ENCODE measurements at regions not wholly inside any gene's neighbourhood (a gene's known extent, or its start where the extent isn't known, plus 50 kb on each side); places are given as distances from the start of the nearest gene placed in this dataset.

GRCh38 chr11:22559416-22559815 is 66.2 kb downstream of the FANCF start (continued):
- TF ChIP-seq SKIL (IDR thresholded peaks at IDR 0.05; ENCODE audit: low read depth, poor library complexity, severe bottlenecking): no peak
- TF ChIP-seq FOS (IDR thresholded peaks at IDR 0.05; ENCODE audit: borderline replicate concordance, extremely low read depth, insufficient read length): no peak

GRCh38 chr11:22558664-22559063 is 67.0 kb downstream of the FANCF start:
- BruUV-seq (replicated peaks): no TSS peak
- Histone ChIP-seq H3K4me1 (ENCODE audit: control insufficient read depth, insufficient read depth, low read length) (no peaks in the 10 kb centered on the region), H3K4me2 (ENCODE audit: control insufficient read depth, insufficient read depth) (no peak overlapping the region), H4K20me1 (ENCODE audit: control insufficient read depth, insufficient read depth) (no peaks in the 10 kb centered on the region), H3K79me2 (ENCODE audit: control insufficient read depth, insufficient read depth, low read length) (no peaks in the 10 kb centered on the region), H3K9ac (ENCODE audit: control insufficient read depth, insufficient read depth, low read length) (no peak overlapping the region), H3K27ac (ENCODE audit: control insufficient read depth, insufficient read depth) (no peak overlapping the region), H3K36me3 (ENCODE audit: control insufficient read depth in 2 of 2, insufficient read depth in 2 of 2, low read length in 1 of 2) (no peaks in the 10 kb centered on the region), H3K4me3 (no peak overlapping the region), H3K9me3 (replicated peaks; ENCODE audit: control insufficient read depth, insufficient read depth, low read length) (no peaks in the 10 kb centered on the region), H3K27me3 (replicated peaks in 1 of 2; ENCODE audit: control insufficient read depth in 2 of 2, insufficient read depth in 2 of 2, low read length in 1 of 2) (no peaks in the 10 kb centered on the region), H2AFZ (ENCODE audit: control insufficient read depth, low read depth, low read length) (no peak overlapping the region)
- DNase-seq (ENCODE audit: low read depth, low spot score) (no peak), FAIRE-seq (no peak), ATAC-seq (no peak)
- POLR2A ChIA-PET: no interaction called here
- RAD21 ChIA-PET (ENCODE audit: unreplicated experiment): no interaction called here
- in situ Hi-C loops (cut with MboI): no loop called here
- 46% methylated on average over 4 of the region's 4 CpGs for WGBS (ENCODE audit: insufficient coverage, insufficient replicate concordance, low lambda C conversion rate, missing lambda C conversion rate)
- intact Hi-C loops (cut with micrococcal nuclease; ENCODE audit: unreplicated experiment): no loop called here
- CTCF ChIA-PET: interaction anchor here (0.9 to 1.6 kb wide), 2 partner anchors 9 to 56 kb away, joined by 3 read pairs; no protein-coding TSS in a partner anchor
- SMC1A ChIA-PET (ENCODE audit: uncharacterized antibody, unreplicated experiment): interaction anchor here (1.2 to 1.9 kb wide), 2 partner anchors 18 to 20 kb away, joined by 3 to 6 read pairs; no protein-coding TSS in a partner anchor
- no peak for TF ChIP-seq USF2 (IDR thresholded peaks at IDR 0.05; ENCODE audit: borderline replicate concordance, low read depth, low read length)
- no peak for TF ChIP-seq NBN (IDR thresholded peaks at IDR 0.05)
- TF ChIP-seq PKNOX1 (IDR thresholded peaks at IDR 0.05): no peak
- no peak for TF ChIP-seq POLR2AphosphoS2 (IDR thresholded peaks at IDR 0.05; ENCODE audit: low read depth, low read length)
- no peak for TF ChIP-seq ZNF207 (IDR thresholded peaks at IDR 0.05; ENCODE audit: borderline replicate concordance)
- TF ChIP-seq E4F1 (IDR thresholded peaks at IDR 0.05; ENCODE audit: borderline replicate concordance, partially characterized antibody): no peak
- no peak for TF ChIP-seq MTA2 (IDR thresholded peaks at IDR 0.05; ENCODE audit: low read depth)
- no peak for TF ChIP-seq BCL11A (IDR thresholded peaks at IDR 0.05; ENCODE audit: low read depth, low read length)
- no peak for TF ChIP-seq RELA (IDR thresholded peaks at IDR 0.05; ENCODE audit: borderline replicate concordance, partially characterized antibody)
- no peak for TF ChIP-seq SMC3 (IDR thresholded peaks at IDR 0.05; ENCODE audit: borderline replicate concordance, low read length)
- TF ChIP-seq SREBF1 (IDR thresholded peaks at IDR 0.05; ENCODE audit: low read length): no peak
- no peak for TF ChIP-seq RUNX3 (IDR thresholded peaks at IDR 0.05; ENCODE audit: low read length)
- TF ChIP-seq NFIC (IDR thresholded peaks at IDR 0.05; ENCODE audit: low read depth, low read length): no peak
- no peak for TF ChIP-seq RAD51 (IDR thresholded peaks at IDR 0.05)
- no peak for TF ChIP-seq SIX5 (IDR thresholded peaks at IDR 0.05; ENCODE audit: low read depth, low read length, severe bottlenecking)
- no peak for TF ChIP-seq TCF7 (IDR thresholded peaks at IDR 0.05; ENCODE audit: borderline replicate concordance)
